DMS53 treated with DMSO at 0.1 percent for 48 hours (cell line): ENCODE measurements at regions not wholly inside any gene's neighbourhood (a gene's known extent, or its start where the extent isn't known, plus 50 kb on each side); places are given as distances from the start of the nearest gene placed in this dataset.
A peak's percentile ranks its signal among the peaks of the same experiment; 100 is the strongest.
"Not testable (repeated sequence)": the region's sequence is repeated elsewhere in the genome, so short reads cannot be mapped to it uniquely, and the experiment has no call there.

Experiments
- DNase-seq: peaks from one replicate; lab custom pipeline; 2025; ENCODE audit not compliant: unreplicated experiment; lab: John Stamatoyannopoulos, UW

DNA sequence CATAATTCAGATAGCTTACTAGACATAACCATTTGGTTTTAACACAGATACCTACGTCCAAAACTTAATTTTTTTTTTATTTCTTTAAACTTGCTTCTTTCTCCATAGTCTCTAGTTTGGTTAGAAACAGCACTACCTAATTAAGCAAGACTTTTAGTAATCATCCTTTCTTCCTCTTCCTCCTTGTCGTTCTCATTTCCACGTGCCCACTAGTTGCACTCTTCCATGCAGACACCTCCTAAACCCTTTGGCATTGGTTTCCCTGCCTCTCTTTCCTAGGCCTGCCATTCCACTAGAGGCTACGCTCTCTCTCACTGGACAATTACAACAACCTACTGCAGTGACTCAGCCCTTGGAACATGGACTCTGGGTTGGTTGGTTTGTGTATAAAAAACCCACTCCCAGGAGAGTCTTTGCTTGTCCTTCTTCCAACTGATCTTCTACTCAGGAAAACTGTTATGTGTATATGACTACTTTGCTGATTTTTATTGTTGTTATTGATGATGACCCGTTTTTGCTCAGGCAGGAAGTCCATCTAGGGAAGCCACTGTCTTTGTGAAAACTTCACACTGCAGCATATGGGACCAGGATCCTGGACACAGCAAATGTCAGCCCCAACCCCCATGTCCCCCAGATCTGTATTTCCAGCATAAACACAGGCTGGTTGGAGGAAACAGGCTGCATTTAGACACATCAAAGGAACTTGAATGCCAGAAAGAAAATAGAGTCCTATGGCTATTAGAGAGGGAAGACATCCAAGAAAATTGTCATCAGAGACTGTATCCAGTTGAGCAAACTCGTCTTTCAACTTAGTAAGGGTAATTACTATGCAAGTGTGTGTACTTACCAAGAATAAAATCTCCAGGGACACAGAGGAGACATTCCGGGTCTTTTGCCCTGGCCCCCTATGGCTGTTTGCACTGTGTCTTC is 503.2 kb downstream of the GADD45G start:
- no peak for DNase-seq

DNA sequence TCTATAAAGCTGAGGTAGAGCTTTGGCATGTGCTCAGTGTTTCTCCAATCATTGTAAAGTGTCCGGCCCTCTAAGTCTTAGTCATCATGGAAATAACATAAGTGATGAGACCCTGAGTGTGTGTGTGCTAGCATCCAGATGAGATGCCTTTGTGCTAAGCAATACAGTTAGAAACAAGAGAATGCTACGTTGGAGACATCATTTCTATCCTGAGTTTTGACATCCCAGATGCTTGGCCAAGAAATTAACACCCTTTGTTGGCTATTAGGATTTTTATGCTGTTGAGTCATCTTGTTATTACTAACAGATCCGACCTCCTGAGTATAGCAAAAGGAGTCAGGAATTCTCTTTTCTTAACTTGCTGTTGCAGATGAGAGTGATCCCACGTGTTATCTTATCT is 508.0 kb downstream of the GADD45G start:
- DNase-seq: no peak

DNA sequence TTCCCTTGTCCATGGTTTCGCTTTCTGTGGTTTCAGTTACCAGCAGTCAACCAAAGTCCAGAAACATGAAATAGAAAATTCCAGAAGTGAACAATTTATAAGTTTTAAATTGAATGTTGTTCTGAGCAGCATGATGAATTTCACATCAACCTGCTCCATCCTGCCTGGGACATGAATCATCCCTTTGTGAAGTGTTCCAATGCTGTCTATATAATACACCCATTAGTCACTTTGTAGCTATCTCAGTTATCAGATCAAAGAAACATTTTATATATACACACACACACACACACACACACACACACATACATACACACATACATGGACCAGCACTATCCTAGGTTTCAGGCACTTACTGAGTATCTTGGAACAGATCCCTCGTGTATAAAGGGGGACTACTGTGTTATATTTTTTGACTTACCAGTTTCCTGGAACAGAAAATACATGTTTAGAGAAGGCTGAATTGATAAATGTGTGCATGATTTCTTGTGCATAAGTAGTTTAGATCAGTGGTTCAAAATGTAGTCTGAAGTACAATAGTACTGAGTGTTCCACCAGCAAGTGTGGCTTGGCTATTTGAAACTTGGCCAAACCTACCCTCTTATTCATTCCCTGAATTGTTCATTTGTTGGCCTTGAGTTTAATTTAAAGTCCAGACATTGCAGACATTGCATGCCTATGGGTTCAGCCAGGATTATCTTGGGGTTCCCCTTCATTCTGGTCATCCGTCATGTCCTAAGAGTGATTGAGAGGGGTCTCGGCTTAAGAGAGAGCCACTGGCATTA is 510.0 kb downstream of the GADD45G start:
- DNase-seq: no peak

DNA sequence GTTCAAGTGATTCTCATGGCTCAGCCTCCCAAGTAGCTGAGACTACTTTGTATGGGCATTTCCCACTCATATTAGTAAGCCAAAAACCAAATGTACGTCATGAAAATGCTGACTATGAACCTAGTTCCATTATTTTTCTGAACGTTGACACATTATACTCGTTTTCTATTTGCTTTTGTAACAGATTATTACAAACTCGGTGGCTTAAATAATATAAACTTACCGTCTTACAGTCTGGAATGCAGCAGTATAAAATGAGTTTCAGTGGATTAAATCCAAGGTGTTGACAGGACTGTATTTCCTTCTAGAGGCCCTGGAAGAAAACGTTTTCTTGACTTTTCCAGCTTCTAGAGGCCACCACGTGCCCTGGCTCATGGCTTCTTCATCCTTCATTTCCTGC is 517.0 kb downstream of the GADD45G start:
- no peak for DNase-seq

DNA sequence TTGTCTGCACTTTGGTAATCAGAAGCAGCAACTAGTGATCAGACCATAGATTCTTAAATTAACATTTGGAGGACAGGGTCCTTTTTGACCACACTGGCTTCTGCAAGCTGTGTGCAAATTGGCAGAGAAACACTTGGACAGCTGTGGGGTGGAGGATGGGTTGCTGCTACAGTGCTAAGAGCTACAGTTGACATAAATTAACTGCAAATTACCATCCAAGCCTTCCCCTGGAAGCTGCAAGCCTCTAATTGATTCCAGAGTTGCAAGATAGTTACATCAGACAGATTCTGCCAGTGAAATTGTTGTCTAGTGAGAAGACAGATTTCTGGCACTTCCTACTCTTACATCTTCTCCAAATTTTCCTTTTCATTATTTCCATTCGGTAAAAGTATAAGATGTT is 517.7 kb downstream of the DIRAS2 start:
- peak; percentile 10 for DNase-seq

DNA sequence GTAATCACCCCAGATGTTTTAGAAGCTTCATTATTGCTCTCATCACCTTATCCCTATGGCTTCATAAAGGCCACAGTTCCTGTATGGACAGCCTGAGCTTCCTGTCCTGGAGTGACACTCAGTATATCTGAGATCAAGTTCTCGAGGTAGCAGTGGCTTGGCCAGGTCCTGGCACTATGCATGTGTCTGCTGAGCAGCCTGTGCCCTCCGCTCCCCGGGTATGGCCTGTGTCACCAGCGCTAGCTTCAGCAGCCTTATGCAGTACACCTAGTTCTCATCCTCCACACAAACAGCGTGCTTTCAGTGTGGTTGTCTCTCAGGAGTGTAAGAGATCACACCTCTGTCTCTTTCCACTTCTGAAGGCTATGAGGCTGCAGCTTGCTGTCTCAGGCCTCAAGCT is 514.7 kb downstream of the DIRAS2 start:
- no peak for DNase-seq

DNA sequence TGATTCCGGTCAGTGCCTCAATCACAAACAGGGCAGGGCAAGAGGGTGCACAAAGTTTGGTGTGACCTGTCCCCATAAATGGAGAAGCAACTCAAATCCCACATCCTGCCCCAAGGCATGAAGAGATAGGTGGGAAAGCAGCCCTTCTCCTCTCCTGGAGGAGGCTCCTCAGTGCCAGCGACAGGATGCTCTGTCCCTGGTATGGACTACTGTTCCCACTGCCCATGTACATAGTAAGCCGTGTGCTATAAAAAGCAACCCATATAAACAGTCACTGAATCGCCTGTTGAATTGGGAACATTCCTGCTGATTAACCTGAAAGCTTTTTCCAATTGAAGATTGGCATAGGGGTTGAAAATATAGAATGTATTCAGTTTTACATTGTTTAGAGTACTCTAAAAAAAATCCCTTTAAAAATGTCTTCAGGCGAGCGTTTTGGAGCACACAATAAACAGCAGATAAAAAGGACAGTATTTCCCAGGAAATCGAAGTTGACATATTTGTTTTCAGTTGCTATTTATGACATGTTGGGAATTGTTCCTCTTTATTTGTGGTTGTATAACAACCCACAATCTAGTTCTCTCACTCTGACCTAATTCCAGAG is 513.9 kb downstream of the DIRAS2 start:
- no peak for DNase-seq

DNA sequence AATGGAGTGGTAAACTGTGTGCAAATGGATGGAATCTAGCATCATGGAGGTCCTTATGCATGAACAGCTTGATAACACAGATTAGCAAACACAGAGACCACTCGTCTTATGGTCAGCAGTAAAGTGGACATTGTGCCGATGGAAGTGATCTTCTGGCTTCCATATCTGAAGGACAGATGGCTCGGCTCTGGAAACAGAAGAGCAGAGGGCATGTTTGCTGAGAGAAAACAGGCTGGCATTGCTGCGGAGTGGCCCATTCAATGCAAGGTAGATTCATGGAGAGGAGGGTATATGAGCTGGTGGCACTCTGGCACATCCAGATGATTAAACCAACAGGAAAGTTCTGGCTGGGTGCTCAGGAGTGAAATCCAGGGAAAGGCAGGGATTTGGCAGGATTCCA is 513.2 kb downstream of the DIRAS2 start:
- no peak for DNase-seq

DNA sequence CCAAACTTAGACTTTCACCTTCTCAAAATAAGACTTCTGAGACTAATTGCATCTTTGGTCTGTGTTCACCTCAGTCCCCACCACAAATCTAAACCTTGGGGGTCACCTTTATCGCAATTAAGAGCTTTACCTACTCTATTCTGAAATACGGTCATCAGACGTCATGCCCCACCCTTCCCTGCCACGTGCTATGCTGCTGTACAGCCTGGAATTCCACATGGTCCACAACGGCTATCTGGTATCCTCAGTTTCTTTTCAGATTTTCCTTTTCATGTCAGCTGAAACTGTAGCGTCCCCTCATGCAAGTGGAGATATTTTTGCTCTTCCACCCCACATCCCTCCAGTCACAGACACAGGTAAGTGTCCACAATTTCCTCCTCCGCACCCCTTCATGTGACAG is 511.1 kb downstream of the DIRAS2 start:
- DNase-seq: no peak

DNA sequence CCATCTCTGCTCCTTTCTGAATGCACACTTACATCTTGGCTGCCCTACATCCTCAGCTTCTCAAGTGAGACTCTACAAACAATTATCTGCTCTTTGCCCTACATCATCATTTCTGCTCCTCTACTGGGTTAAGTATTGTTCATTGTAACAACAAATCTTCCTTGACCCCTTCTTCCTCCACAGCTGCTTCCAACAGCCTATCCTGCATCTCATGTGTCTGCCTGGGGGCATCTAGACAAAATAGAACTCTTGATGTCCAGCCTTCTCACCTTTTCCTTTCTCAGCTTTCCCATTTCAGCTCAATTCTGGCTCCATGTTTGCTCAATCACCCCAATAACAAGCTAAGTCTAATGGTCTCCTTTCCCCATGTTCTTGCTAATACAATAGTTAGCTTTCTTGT is 509.8 kb downstream of the DIRAS2 start:
- no peak for DNase-seq

DNA sequence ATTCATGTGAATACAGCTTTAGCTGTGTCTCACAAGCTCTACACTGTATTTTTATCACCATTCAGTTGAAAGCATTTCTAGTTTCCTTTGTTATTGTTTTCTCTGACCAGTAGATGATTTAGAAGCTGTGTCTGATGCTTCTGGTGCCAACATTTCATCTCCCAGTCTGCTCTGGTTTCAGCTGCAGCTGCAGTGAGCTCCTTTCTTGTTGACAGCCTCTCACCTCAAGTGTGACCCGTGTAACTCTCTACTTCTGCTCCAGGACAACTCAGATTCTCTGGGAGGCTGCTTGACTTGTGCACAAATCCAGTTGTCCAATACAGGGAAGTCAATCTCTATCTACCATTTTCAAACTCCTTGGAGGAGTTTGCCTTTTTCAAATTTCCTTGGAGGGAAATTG is 504.8 kb downstream of the DIRAS2 start:
- DNase-seq: no peak

DNA sequence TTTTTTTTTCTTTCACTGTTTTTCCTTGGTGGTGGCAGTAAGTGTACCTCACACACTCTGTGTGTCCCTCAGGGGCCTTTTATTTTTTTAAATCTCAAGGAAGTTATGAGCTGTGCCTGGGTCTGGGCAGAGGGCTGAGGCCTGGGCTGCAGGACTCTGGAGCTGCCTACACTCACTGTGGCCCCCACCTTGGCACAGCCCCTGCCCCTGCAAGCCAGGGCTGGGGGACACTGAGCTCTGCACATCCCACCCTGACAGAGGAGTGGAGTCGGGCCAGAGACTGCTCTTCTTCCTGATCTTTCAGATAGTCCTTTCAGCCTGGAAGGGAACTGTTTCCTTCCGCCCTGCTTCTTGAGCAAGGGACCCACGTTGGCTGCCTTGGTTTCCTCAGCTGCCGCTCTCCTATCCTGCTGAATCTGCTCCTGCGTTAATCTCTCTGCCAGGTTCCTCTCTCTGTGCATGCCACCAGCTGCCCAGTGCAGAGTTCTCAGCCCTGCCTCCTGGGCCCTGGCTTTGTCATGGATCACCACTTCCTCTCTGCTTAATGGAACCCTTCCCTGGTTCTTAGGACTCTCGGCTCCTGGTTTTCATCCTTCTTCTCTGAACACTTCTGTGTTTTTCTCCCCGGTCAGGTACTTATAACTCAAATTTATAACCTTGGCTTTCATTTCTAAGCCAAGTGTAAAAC is 502.3 kb downstream of the DIRAS2 start:
- no peak for DNase-seq

DNA sequence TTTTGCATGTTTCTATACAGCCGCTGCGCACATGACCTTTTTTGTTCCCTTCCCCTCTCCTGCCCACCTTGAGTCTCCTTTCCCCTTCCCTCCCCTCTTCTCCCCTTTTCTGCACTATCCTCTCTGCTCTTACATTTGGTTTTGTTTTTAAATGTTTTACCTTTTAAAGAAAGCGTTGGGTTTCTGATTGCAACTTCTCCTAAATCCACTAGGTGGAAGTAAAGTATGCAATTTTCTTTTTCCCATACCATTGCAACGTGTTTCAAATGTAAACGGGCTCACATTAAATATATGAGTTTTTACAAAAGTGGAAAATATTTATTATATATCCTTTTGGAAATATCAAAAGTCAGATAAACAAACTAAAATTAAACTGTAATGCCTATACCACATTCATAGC is 500.9 kb downstream of the DIRAS2 start:
- peak; percentile 43 for DNase-seq

DNA sequence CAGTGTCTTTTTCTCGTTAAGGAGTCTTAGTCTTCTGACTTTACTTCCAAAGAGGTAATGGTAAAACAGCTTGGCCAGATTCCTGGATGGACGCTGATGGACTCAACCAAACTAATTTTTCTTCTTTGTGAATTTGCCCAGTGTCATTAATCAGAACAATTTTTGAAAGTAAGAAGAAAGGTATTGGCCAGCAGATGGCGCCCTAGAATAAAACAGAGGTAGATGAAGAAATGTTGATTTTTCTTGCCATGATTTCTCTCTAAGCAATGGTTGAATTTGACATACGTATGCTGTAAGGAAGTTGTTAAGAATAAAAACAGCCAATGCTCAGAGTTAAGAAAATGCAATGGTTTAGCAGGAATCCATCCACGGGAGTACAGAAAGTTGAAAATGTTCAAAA is 500.0 kb downstream of the DIRAS2 start:
- DNase-seq: peak; percentile 74

DNA sequence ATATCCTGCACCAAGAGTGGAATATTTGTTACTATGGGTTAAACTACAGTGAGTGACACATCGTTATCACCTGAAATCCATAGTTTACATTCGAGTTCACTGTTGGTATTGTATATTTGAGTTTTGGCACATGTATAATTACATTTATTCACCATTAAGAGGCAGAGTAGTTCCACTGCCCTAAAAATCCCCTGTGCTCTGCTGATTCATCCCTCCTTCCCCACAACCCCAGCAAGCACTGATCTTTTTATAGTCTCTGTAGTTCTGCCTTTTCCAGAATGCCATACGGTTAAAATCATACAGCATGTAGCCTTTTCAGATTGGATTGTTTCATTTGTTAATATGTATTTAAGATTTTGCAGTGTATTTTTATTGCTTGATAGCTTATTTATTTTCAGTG is 495.2 kb downstream of the DIRAS2 start:
- DNase-seq: no peak

DNA sequence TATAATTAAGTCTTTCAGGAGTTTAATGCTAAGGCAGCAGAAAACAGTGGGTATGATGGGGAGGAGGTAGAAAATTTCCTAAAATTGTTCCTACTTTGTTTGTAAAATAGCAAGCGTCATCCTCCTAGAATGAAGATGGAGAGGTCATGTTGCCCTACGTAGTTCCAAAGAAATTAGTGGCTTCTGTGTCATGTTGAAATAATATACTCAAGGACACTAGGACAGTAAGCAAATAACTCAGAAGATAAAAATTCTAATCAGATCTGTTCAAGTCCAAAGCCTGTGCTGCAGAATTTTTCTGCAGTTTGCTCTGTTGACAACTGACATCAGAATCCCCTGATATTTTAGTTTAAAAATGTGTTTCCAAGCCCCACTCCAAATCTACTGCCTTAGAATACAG is 486.3 kb downstream of the DIRAS2 start:
- no peak for DNase-seq

DNA sequence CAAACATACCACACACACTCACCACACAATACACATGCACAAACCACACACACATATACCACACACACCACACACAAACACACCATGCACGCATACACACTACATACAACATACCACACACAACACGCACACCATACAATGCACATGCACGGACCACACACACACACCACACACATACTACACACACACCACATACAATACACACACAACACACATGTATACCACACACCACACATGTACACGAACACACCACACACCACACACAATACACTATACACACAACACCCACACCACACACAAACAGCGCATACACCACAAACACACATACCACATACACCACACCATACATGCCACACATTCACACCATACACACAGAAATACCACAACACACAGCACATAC is 480.3 kb downstream of the DIRAS2 start:
- no peak for DNase-seq

DNA sequence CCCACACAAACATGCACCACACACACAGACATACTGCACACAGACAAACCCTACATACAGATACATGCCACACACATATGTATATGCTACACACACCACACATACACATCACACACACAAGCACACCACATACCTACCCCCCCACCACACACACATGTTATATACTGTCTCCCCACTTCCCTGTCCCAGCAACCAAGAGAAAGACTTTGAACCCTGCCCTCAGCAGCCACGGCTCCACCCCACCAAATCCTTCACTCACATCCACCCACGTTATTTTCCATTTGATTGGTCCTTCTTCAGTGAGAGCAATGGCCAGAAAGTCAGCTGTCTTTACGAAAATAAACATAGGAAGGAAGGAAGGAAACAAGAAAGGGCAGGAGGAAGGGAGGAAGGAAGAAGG is 479.8 kb downstream of the DIRAS2 start:
- no peak for DNase-seq

DNA sequence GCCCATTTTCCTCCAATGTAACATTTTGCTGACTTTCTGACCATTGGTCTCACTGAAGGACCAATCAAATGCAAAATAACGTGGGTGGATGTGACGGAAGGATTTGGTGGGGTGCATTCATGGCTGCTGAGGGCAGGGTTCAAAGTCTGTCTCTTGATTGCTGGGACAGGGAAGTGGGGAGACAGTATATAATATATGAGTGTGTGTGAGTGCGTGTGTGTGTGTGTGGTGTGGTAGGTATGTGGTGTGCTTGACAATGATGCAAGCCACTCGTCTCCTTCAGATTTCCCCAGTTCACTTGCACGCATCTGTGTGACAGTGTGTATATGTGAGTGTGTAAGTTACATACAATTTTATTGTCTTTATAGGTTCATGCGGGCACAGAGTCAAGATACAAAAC is 477.3 kb downstream of the DIRAS2 start:
- no peak for DNase-seq

DNA sequence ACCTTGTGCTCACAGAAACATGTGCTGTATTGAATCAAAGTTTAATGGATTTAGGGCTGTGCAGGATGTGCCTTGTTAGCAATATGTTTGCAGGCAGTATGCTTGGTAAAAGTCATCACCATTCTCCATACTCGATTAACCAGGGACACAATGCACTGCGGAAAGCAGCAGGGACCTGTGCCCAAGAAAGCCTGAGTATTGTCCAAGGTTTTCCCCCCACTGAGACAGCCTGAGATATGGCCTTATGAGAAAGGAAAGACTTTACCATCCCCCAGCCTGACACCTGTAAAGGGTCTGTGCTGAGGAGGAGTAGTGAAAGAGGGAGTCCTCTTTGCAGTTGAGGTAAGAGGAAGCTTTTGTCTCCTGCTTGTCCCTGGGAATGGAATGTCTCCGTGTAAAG is 476.2 kb downstream of the DIRAS2 start:
- not testable (repeated sequence) for DNase-seq

DNA sequence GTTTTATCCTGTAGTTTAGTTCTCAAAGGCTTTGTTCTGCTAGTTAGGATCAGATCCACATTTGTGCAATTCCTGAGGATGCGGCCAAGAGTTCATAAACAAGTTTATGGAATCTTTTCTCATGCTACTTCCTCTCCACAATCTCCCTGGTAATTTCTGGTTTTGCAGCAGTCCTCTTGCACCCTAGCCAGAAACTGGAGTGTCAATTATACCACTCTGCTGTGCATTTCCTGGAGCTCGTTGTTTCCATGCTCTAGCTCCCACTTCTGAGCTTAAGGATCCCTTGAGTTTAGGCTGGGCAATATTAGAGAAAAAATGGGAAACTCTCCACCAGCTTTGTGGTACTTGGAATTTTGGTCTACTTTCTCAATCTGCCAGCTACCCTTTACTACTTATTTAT is 474.7 kb downstream of the DIRAS2 start:
- DNase-seq: no peak
